ENCODE measurements at regions not wholly inside any gene's neighbourhood (a gene's known extent, or its start where the extent isn't known, plus 50 kb on each side); places are given as distances from the start of the nearest gene placed in this dataset.

DNA sequence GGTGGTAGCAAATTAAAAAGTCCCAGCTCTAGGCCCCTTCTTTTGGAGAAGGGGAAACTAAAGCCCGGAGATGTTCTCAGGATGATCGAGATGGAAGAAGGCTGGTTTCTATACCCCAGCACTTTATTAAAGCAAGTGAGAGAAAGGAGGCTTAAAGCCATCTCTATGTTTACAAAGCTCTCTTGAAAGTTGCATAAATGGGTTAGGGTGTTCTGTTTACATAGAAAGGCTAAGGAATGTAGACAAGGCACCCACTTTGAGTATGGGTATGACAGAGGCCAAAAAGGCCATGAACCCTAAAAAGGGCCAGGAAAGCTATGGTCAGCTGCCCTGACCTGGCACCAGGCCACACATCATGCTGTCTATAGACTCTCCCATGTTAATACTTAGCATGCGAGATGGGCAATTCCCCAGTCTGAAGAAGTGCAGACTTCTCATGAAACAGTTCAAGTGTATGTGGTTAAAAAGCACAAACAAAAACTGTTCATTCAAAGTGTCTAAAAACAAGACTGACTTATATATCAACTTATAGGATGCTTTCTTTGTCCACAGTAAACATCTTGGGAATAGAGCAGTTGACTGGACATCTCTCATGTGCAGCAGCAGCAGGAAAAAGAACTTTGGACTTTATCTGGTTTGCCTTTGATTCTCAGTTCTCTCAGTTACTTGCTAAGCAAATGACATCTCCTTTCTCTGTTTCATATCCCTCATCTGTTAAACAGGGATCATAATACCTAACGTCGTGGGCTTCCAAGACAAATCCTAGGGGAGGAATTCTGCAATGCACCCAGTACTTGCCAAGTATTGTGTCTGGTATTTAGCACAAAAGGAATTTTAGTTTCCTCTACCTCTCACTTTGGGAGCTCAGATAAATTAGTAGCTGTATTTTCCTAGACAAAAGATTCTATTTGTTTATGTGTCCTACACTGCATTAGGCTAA, 521.6 kb downstream of the PLPP3 start:
- CTCF ChIA-PET (ENCODE audit: low intra/inter-chr PET ratio, low total read pairs): no interaction called here
- FAIRE-seq: no peak

DNA sequence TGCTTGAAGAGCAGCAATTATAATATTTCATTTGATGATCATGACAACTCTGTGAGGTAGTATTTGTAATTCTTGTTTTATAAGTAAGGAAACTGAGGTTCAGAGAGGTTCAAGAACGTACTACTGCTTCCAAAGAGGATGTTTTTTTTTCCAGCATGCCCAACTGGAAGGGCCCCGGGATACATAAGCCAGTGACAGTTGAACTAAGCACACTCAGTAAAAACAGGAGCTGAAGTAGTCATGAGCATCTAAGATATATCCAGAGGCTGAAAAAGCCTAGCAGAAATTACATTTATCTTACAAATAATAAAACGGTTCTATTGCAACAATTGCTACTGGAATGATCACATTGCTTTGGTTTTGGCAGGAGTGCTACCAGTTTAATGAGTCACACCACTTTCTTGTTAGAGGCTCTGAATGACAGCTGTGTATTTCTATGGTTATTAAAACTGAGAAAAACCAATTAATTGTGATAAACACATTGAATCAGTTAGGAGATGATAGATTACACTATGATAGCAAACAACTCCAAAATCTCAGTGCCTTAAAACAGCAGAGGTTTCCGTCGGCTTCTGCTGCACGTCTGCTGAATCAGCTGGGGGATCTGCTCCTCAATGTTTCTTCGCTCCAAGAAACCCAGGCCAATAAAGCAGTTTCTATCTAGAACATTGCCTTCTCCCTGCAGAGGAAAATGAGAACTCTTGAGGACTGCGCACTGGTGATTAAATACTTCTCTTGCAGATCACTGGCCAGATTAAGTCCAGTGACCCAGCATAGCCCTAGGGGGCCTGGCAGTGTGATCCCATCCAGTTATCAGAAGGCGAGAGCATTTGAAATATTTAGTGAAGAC, 522.7 kb downstream of the PLPP3 start:
- ATAC-seq (no peak), FAIRE-seq (no peak), DNase-seq (ENCODE audit: low spot score) (no peak)
- Histone ChIP-seq H3K9ac (ENCODE audit: insufficient read depth, low read depth, low read length) (no peak overlapping the region), H2AFZ (ENCODE audit: low read length) (no peak overlapping the region), H3K4me3 (replicated peaks in 1 of 3; ENCODE audit: insufficient read depth in 1 of 3, low read depth in 2 of 3, low read length in 3 of 3) (no peak overlapping the region), H3K36me3 (replicated peaks in 1 of 2; ENCODE audit: control insufficient read depth in 1 of 2, insufficient read depth in 2 of 2, low read length in 2 of 2) (no peaks in the 10 kb centered on the region), H3K4me2 (ENCODE audit: low read depth, low read length) (no peak overlapping the region), H4K20me1 (ENCODE audit: insufficient read depth, low read length) (no peaks in the 10 kb centered on the region), H3K27me3 (ENCODE audit: control insufficient read depth in 1 of 2, insufficient read depth in 2 of 2, low read length in 2 of 2) (no peaks in the 10 kb centered on the region), H3K9me3 (ENCODE audit: low read length) (no peaks in the 10 kb centered on the region), H3K4me1 (ENCODE audit: insufficient read depth, low read length) (no peaks in the 10 kb centered on the region), H3K79me2 (ENCODE audit: insufficient read depth, low read length) (no peaks in the 10 kb centered on the region), H3K27ac (ENCODE audit: extremely low read length, insufficient read depth, low read length) (no peak overlapping the region)
- POLR2A ChIA-PET: no interaction called here
- in situ Hi-C loops (cut with HindIII; ENCODE audit: extremely low pct_ligation_motif_present, low pct_unique_long_range_greater_than_20kb): no loop called here
- intact Hi-C loops (cut with micrococcal nuclease; ENCODE audit: unreplicated experiment): no loop called here
- CTCF ChIA-PET (ENCODE audit: low intra/inter-chr PET ratio, low total read pairs): no interaction called here
- no TSS peak for BruUV-seq (replicated peaks)
- WGBS (ENCODE audit: low lambda C conversion rate): 44% methylated on average over 9 of the region's 9 CpGs
- TF ChIP-seq ZBTB46 (CRISPR knock-in tag; IDR thresholded peaks at IDR 0.05; ENCODE audit: borderline replicate concordance): no peak
- TF ChIP-seq ZNF710 (CRISPR knock-in tag; IDR thresholded peaks at IDR 0.05; ENCODE audit: borderline replicate concordance): no peak
- TF ChIP-seq, protein P1, sequence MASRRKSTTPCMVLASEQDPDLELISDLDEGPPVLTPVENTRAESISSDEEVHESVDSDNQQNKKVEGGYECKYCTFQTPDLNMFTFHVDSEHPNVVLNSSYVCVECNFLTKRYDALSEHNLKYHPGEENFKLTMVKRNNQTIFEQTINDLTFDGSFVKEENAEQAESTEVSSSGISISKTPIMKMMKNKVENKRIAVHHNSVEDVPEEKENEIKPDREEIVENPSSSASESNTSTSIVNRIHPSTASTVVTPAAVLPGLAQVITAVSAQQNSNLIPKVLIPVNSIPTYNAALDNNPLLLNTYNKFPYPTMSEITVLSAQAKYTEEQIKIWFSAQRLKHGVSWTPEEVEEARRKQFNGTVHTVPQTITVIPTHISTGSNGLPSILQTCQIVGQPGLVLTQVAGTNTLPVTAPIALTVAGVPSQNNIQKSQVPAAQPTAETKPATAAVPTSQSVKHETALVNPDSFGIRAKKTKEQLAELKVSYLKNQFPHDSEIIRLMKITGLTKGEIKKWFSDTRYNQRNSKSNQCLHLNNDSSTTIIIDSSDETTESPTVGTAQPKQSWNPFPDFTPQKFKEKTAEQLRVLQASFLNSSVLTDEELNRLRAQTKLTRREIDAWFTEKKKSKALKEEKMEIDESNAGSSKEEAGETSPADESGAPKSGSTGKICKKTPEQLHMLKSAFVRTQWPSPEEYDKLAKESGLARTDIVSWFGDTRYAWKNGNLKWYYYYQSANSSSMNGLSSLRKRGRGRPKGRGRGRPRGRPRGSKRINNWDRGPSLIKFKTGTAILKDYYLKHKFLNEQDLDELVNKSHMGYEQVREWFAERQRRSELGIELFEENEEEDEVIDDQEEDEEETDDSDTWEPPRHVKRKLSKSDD (CRISPR knock-in tag; IDR thresholded peaks at IDR 0.05; ENCODE audit: low read depth): no peak
- no peak for TF ChIP-seq SIX4 (CRISPR knock-in tag; IDR thresholded peaks at IDR 0.05)

More for the DNA sequence above, 521.6 kb downstream of the PLPP3 start:
- Histone ChIP-seq H4K20me1 (ENCODE audit: insufficient read depth, low read length) (no peaks in the 10 kb centered on the region), H3K36me3 (replicated peaks in 1 of 2; ENCODE audit: control insufficient read depth in 1 of 2, insufficient read depth in 2 of 2, low read length in 2 of 2) (no peaks in the 10 kb centered on the region), H3K4me2 (ENCODE audit: low read depth, low read length) (no peak overlapping the region), H3K9me3 (ENCODE audit: low read length) (no peaks in the 10 kb centered on the region), H3K79me2 (ENCODE audit: insufficient read depth, low read length) (no peaks in the 10 kb centered on the region), H3K27me3 (ENCODE audit: control insufficient read depth in 1 of 2, insufficient read depth in 2 of 2, low read length in 2 of 2) (no peaks in the 10 kb centered on the region), H2AFZ (ENCODE audit: low read length) (no peak overlapping the region), H3K4me3 (replicated peaks in 1 of 3; ENCODE audit: insufficient read depth in 1 of 3, low read depth in 2 of 3, low read length in 3 of 3) (no peak overlapping the region), H3K4me1 (ENCODE audit: insufficient read depth, low read length) (no peaks in the 10 kb centered on the region), H3K9ac (ENCODE audit: insufficient read depth, low read depth, low read length) (no peak overlapping the region), H3K27ac (ENCODE audit: extremely low read length, insufficient read depth, low read length) (no peak overlapping the region)
- no peak for ATAC-seq
- in situ Hi-C loops (cut with HindIII; ENCODE audit: extremely low pct_ligation_motif_present, low pct_unique_long_range_greater_than_20kb): no loop called here
- intact Hi-C loops (cut with micrococcal nuclease; ENCODE audit: unreplicated experiment): no loop called here
- no peak for TF ChIP-seq KLF15 (CRISPR knock-in tag; IDR thresholded peaks at IDR 0.05; ENCODE audit: borderline replicate concordance)
- TF ChIP-seq, protein P2, sequence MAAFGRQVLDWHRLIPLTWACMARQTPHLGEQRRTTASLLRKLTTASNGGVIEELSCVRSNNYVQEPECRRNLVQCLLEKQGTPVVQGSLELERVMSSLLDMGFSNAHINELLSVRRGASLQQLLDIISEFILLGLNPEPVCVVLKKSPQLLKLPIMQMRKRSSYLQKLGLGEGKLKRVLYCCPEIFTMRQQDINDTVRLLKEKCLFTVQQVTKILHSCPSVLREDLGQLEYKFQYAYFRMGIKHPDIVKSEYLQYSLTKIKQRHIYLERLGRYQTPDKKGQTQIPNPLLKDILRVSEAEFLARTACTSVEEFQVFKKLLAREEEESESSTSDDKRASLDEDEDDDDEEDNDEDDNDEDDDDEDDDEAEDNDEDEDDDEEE (CRISPR knock-in tag; IDR thresholded peaks at IDR 0.05): no peak
- TF ChIP-seq ZNF549 (CRISPR knock-in tag; IDR thresholded peaks at IDR 0.05): no peak
- TF ChIP-seq ZNF577 (CRISPR knock-in tag; IDR thresholded peaks at IDR 0.05; ENCODE audit: borderline replicate concordance, low read depth): no peak
- no TSS peak for BruUV-seq (replicated peaks)
- POLR2A ChIA-PET: no interaction called here
- WGBS (ENCODE audit: low lambda C conversion rate): 41% methylated on average over 5 of the region's 5 CpGs
- no peak for DNase-seq (ENCODE audit: low spot score)
